ENCODE measurements at regions not wholly inside any gene's neighbourhood (a gene's known extent, or its start where the extent isn't known, plus 50 kb on each side); places are given as distances from the start of the nearest gene placed in this dataset.
"Not testable (repeated sequence)": the region's sequence is repeated elsewhere in the genome, so short reads cannot be mapped to it uniquely, and the experiment has no call there.

GRCh38 chr3:144477593-144477992 is 506.0 kb downstream of the DIPK2A start:
- no peak for DNase-seq

GRCh38 chr3:144480416-144480919 is 508.8 kb downstream of the DIPK2A start:
- DNase-seq = no peak

DNA sequence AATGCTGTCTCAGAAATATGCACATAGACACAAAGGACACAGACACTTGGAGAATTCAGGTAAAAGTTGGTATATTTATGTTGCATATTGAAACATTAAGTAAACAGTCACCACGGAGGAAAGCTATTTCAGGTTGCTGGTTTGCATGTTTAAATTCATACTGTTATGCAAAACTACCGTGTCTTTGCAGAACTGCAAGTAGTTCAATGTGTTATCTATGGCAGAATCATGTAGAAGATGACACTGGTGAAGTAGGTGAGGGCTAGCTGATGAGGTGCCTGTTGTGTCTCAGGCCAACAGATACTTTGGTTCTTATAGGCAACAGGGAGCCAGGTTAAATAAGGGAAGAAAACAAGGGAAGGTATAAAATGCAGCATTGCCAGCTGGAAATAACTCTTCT is 511.3 kb downstream of the DIPK2A start:
- DNase-seq = no peak

DNA sequence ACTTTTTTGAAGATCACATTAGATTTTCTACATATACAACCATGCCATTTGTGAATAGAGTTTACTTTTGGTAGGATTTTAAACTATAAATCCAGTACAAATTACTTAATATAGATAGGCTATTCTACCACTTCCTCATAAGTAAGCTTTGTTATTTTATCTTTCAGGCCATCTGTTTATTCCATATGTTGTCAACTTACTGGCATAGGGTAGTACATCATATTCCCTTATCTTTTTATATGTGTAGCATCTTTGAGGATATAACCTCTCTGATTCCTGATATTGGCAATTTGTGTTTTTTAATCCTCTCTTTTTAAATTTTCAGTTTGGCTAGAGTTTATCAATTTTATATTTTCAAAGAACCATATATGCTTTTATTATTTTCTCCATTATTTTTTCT is 515.4 kb downstream of the DIPK2A start:
- no peak for DNase-seq

DNA sequence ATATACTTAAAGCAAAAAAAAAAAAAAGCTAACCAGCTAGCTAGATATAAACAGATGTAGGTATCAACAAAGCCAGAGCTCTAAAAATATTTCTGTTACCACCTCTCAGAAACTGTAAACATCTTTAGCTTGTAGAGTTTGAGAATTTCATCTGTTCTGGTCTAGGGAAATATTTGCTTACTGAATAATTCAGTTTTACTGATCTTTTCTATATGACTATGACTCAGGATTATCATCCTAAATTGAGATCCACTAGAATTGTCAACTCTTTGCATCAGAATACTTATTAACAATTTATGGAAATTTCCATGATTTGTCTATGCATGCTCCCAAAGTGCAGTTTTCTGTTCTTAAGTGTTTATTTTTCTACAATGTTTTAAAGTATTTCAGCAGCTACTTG is 517.3 kb downstream of the DIPK2A start:
- DNase-seq = no peak

DNA sequence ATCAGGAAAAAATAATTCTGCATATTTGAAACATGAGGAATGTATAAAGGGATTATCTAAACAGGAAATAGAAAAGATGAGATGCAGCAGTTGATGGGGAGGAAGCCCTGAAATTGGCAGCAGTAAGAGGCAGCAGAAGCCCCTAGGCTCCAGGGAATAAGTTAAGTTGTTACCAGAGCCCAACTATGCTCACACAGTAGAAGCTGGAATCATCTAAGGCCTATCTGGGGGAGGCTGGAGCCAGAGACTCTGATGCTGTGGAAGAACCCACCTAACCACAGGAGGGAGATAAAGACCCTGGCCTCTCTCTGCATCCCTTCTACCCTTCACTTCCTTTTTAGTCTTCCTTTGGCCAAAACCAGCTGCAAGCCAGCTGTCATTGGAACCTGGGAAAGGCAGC is 519.7 kb downstream of the DIPK2A start:
- DNase-seq = no peak

DNA sequence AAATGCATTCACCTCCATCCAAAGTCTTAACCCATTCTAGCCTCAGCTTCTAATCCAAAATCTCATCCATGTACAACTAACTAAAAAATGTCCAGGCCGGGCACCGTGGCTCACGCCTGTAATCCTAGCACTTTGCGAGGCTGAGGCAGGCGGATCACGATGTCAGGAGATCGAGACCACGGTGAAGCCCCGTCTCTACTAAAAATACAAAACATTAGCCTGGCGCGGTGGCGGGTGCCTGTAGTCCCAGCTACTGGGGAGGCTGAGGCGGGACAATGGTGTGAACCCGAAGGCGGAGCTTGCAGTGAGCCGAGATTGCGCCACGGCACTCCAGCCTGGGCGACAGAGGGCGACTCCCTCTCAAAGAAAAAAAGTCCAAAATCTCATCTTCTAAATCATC is 523.0 kb downstream of the DIPK2A start:
- not testable (repeated sequence) for DNase-seq

DNA sequence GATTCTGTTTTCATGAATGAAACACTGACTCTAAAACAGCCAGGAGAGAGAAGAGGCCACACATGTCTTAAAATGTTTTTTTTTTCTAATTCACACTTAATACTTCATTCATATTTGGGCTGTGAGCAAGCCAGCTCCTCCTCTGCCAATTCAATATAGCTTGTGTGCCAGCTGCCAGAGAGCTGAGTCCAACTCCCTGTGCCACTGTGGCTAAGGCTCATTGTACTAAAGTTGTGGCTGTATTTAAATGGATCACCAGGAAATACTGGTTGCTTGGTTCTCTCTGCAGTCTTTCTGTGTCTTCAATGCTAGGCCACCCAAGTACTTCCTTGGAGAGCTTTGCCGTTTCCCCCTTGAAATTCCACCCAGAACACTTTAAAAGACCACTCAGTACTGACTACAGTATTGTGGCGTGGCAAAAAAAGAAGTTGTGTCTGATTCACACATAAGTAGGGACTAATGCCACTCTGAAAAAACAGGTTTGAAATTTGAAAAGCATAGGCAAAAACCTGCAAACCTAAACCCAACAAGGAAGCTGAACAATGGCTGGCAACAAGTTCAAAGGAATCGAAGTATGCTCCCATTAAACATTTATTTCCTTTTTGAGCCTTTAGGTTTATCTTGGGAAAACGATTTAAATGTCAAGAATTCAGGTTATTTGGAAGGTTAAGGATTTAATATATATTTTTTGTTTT is 524.7 kb downstream of the DIPK2A start:
- no peak for DNase-seq

DNA sequence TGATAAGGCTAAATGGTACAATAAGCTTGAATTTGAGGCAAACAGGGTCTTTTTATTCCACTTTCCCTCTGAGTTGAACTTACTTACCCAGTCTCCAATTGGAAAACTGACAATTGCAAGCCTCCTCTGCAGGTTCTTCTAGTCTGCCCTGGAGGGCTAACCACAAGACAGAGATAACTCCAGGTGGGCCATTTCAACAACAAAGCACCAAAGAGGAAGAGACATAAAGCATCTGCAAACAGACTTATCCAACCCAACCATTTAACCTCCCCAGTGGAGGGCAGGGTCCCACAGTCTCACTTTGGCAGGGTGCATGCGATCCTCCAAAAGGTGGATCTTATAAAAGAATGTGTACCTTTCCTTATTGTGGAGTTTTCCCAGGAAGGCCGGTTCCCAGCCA is 525.8 kb downstream of the DIPK2A start:
- DNase-seq = no peak

GRCh38 chr3:144499001-144499930 is 527.6 kb downstream of the DIPK2A start:
- no peak for DNase-seq

DNA sequence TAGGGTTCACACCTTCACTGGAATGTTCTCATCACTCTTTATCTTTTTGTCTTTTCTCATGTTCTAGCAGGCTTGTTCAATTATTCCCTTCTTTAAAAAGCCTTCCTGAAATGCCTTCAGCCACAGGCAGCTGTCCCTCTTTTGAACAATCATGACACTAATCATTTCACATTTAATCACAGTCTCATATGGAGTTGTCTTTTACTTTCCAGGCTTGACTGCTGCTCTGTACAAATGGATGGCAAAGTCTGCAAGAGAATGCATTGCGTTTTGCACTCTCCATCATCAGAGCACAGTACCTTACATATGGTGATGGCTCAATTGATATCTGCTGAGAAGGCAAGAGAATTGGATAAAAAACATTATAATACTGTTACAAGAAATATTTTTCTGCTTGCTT is 529.8 kb downstream of the DIPK2A start:
- no peak for DNase-seq

GRCh38 chr3:144502402-144502801 is 530.8 kb downstream of the DIPK2A start:
- no peak for DNase-seq

- not testable (repeated sequence) for DNase-seq
Measured at GRCh38 chr3:144506375-144506774, 534.8 kb downstream of the DIPK2A start.

DNA sequence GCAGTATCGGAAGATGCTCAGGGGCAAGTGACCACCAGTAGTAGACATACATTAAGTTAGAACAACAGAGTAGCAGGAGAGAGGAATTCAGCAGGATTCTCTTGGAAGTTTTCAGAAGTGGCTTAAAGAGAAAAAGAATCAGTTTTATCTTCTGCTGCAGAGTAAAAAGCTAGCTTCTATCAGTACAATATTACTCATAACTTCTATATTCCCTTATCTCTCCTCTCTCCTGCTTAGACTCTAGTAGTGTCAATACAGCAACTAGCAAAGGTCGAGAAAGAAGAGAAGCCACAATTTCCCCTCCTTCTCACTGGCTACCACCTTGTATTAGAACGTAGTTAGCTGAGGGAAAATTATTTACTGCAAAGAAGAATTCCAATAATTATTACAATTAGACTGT is 539.7 kb downstream of the DIPK2A start:
- DNase-seq = no peak

- DNase-seq = no peak
Measured at GRCh38 chr3:144516026-144516425, 544.4 kb downstream of the DIPK2A start.

DNA sequence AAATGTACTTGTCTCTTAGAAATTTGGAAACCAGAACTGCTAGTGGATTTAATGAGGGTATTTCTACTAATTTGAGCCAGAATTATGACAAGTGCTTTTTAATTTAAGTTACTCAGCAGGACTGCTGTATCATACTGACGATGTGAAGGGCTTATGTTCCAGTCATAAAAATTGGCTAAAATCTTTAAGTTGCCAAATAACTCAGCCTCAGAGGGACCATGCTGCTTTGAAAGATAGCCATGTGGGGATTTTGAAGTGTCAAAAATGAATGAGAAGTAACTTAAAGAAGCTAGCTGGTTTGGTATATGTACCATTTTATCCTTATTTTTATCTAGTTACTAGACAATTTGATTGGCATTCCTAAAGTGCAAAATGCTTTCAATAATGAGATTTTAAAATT is 545.0 kb downstream of the DIPK2A start:
- DNase-seq = no peak

GRCh38 chr3:144521131-144521530 is 549.5 kb downstream of the DIPK2A start:
- DNase-seq = no peak

DNA sequence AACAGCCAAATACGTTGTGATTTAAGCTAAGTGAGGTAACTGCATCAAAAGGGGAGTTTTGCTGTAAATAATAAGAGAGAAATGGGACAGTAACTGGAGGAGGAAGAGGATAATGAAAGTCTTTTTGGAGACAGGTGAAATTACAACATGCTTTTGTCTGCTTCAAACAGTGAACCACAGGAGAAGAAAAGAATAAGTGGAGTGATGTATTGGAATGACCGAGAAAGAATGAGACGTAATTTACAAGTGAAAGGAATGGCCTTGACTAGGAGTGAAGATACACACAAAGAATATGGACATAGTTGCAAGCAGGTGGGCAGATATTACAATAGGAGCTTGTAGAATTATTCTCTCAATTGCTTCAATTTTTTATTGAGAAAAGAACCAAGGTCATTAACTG is 550.8 kb downstream of the DIPK2A start:
- no peak for DNase-seq

- DNase-seq = no peak
Measured at GRCh38 chr3:144523396-144523795, 551.8 kb downstream of the DIPK2A start.

DNA sequence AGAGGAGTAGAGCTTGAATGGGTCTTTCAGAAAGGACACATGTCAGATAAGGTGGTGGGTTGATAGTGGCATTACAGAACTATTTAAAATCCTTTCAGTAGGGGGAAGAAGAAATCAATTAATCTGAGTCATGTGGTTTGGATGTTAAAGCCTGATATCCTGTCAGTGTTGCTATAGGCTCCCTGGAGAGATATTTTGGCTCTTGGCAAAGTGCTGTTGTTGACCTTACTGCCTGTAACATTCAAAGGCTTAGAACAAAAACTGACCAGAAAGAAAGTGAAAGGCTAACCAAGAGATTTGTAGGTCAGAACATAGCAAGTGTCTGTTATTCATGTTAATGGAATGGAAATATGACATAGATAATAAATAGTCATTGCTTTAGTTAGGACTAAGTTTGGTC is 552.9 kb downstream of the DIPK2A start:
- no peak for DNase-seq

DNA sequence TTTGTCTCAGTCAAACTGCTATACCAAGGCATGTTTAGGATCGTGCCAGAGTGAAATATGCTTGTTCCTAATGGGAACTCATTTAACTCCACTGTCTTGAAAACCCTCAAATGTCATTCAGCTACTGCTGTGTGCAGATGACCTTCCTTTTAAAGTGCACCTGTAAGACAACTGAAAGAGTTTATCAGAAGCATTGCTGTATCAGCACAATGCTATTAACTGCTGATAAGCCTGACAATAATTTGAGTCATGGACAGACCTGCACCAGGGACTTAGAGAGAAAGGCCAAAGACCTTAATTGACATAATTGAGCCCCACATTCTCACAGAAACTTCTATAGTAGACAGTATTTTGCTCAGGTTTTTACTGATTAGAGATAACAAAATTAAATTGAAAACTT is 557.9 kb downstream of the DIPK2A start:
- DNase-seq = no peak

DNA sequence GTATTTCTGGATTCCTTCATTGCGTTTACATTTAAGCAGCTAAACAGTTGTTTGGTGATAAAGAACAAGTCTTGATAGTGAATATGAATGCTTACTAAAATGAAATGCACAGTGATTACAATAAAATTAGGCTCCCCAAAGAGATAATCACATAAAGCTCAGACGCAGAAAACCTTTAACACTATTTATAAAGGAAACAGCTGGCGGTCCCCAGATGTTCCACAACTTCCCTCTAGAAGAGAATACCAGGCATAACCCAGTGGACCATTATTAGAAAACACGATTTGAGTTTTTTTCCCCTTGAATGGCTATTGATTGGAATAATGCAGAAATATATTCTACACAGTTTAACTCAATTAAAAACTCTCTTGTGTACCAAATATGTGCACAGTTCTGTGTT is 573.2 kb downstream of the DIPK2A start:
- DNase-seq = no peak

GRCh38 chr3:144546539-144546938 is 574.9 kb downstream of the DIPK2A start:
- no peak for DNase-seq

GRCh38 chr3:144548346-144548745 is 576.7 kb downstream of the DIPK2A start:
- DNase-seq = no peak

All from hematopoietic multipotent progenitor cell treated with erythropoietin and hydrocortisone succinate and interleukin-3 and kit ligand, for 8 days (in vitro differentiated cells).